ENCODE measurements at regions not wholly inside any gene's neighbourhood (a gene's known extent, or its start where the extent isn't known, plus 50 kb on each side); places are given as distances from the start of the nearest gene placed in this dataset.

GRCh38 chr16:5508371-5508770 lies 410.8 kb upstream of the EEF2KMT start:
- no peak for DNase-seq

GRCh38 chr16:5506021-5506420 lies 408.4 kb upstream of the EEF2KMT start:
- peak in 2 of 51 donors; percentile 2 to 17 for DNase-seq

- DNase-seq: peak in 1 of 51 donors; percentile 14
Measured at GRCh38 chr16:5505091-5505887, 407.7 kb upstream of the EEF2KMT start.

GRCh38 chr16:5504064-5504781 lies 406.6 kb upstream of the EEF2KMT start:
- DNase-seq: peak in 34 of 51 donors; percentile 0 to 68 (median 24)

GRCh38 chr16:5502944-5503343 lies 405.3 kb upstream of the EEF2KMT start:
- no peak for DNase-seq

- DNase-seq: peak in 26 of 51 donors; percentile 0 to 42 (median 9)
Measured at GRCh38 chr16:5502467-5502869, 404.9 kb upstream of the EEF2KMT start.

GRCh38 chr16:5500526-5500925 lies 402.9 kb upstream of the EEF2KMT start:
- no peak for DNase-seq

GRCh38 chr16:5498562-5498961 lies 401.0 kb upstream of the EEF2KMT start:
- DNase-seq: peak in 1 of 51 donors; percentile 31

- DNase-seq: no peak
Measured at GRCh38 chr16:5496013-5496412, 398.4 kb upstream of the EEF2KMT start.

- DNase-seq: peak in 40 of 51 donors; percentile 3 to 72 (median 23)
Measured at GRCh38 chr16:5490499-5490898, 392.9 kb upstream of the EEF2KMT start.

- no peak for DNase-seq
Measured at GRCh38 chr16:5488581-5488980, 391.0 kb upstream of the EEF2KMT start.

- no peak for DNase-seq
Measured at GRCh38 chr16:5487728-5488127, 390.1 kb upstream of the EEF2KMT start.

GRCh38 chr16:5482256-5482655 lies 384.7 kb upstream of the EEF2KMT start:
- no peak for DNase-seq

GRCh38 chr16:5480431-5481195 lies 383.0 kb upstream of the EEF2KMT start:
- peak in 1 of 51 donors; percentile 25 for DNase-seq

- no peak for DNase-seq
Measured at GRCh38 chr16:5479926-5480325, 382.3 kb upstream of the EEF2KMT start.

- DNase-seq: no peak
Measured at GRCh38 chr16:5478036-5478435, 380.4 kb upstream of the EEF2KMT start.

- DNase-seq: no peak
Measured at GRCh38 chr16:5477251-5477650, 379.7 kb upstream of the EEF2KMT start.

- no peak for DNase-seq
Measured at GRCh38 chr16:5472552-5472951, 375.0 kb upstream of the EEF2KMT start.

GRCh38 chr16:5468488-5468887 lies 370.9 kb upstream of the EEF2KMT start:
- no peak for DNase-seq

- DNase-seq: no peak
Measured at GRCh38 chr16:5467552-5467951, 370.0 kb upstream of the EEF2KMT start.

- no peak for DNase-seq
Measured at GRCh38 chr16:5466551-5466950, 369.0 kb upstream of the EEF2KMT start.

GRCh38 chr16:5465714-5466113 lies 368.1 kb upstream of the EEF2KMT start:
- DNase-seq: no peak
